ENCODE measurements at regions not wholly inside any gene's neighbourhood (a gene's known extent, or its start where the extent isn't known, plus 50 kb on each side); places are given as distances from the start of the nearest gene placed in this dataset.
A peak's percentile ranks its signal among the peaks of the same experiment; 100 is the strongest.
"Not testable (repeated sequence)": the region's sequence is repeated elsewhere in the genome, so short reads cannot be mapped to it uniquely, and the experiment has no call there.

DNA sequence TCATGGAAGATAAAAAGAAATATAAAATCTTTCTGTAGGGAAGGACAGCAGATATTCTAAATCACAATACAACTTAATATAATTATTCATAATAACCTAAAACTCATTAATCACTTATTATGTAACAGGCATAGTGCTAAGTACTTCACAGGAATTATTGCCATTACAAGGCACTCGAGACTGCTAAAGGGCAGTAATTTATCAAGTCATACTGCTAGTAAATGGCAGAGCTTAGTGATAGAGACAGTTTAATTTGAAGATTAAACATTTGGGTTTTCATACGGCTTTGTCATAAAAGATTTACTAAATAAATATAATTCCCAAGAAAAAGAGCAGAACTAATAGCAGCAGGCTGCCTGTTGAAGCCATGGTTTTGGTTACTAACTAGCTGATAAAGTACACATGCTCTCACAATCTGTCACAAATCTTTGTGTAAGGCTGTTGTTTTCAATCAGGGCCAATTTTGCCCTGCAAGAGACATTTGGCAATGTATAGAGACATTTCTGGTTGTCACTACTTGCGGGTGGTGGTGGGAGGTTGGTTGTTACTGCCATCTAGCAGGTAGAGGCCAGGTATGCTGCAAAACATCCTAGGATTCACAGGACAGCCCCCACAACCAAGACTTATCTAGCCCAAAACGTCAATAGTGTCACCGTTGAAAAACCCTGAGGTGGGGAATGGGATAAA is 233.3 kb upstream of the CACNA2D1 start:
- Histone ChIP-seq H2AFZ (ENCODE audit: low read length, unreplicated experiment) (no peak overlapping the region), H3K27ac (ENCODE audit: low read depth, low read length) (no peak overlapping the region)

DNA sequence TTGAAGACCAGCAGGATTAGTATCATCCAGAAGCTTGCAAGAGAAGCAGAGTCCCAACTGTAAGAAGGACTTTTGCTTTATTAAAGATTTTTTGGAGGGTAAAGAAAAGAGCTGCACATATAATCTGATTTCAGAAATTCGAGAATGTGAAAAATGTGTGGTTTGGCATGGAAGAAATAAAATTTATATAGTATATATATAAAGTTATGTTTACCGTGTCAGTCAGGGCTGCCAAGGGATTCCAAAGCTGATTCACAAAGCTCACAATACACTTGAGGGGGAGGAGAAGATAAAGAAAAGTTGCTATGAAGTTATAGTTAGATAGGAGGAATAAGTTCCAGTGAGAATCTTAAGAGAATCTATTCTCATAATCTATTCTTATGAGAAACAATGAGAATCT is 231.8 kb upstream of the CACNA2D1 start:
- no peak overlapping the region for H3K4me3 ChIP-seq (ENCODE audit: low read depth, low read length)
- no peaks in the 10 kb centered on the region for H3K27me3 ChIP-seq (ENCODE audit: insufficient read depth, low read length)
- H2AFZ ChIP-seq (ENCODE audit: low read length, unreplicated experiment), result no peak overlapping the region
- no peak overlapping the region for H3K27ac ChIP-seq (ENCODE audit: low read depth, low read length)
- no peaks in the 10 kb centered on the region for H3K4me1 ChIP-seq (ENCODE audit: control insufficient read depth, insufficient read depth, low read length, unreplicated experiment)
- H3K79me2 ChIP-seq (ENCODE audit: control insufficient read depth, insufficient read depth, low read length, unreplicated experiment), result no peaks in the 10 kb centered on the region
- no peaks in the 10 kb centered on the region for H3K36me3 ChIP-seq (ENCODE audit: insufficient read depth, low read length)

More for the DNA sequence above, 233.3 kb upstream of the CACNA2D1 start:
- Histone ChIP-seq H3K27me3 (ENCODE audit: insufficient read depth, low read length) (no peaks in the 10 kb centered on the region), H3K36me3 (ENCODE audit: insufficient read depth, low read length) (no peaks in the 10 kb centered on the region), H3K4me1 (ENCODE audit: control insufficient read depth, insufficient read depth, low read length, unreplicated experiment) (no peaks in the 10 kb centered on the region), H3K79me2 (ENCODE audit: control insufficient read depth, insufficient read depth, low read length, unreplicated experiment) (no peaks in the 10 kb centered on the region), H3K4me3 (ENCODE audit: low read depth, low read length) (no peak overlapping the region)

DNA sequence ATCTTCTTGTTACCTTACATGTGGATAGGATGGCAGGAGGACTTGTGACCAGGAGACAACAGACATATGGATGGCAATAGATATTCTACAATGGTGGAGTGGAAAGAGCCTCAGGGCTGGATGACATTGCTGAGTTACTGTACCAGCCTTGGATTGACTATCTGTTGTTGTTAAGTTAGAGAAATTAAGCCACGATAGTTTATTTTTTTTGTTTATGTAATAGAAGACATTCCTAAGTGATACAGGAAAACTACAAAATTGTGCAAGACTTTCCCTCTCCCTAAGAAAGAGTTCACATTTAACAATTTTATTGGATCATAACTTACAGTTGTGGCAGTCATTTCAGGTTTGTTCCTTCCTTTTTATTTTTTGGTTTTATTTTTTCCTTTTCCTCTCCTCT is 230.7 kb upstream of the CACNA2D1 start:
- H2AFZ ChIP-seq (ENCODE audit: low read length, unreplicated experiment), result no peak overlapping the region

DNA sequence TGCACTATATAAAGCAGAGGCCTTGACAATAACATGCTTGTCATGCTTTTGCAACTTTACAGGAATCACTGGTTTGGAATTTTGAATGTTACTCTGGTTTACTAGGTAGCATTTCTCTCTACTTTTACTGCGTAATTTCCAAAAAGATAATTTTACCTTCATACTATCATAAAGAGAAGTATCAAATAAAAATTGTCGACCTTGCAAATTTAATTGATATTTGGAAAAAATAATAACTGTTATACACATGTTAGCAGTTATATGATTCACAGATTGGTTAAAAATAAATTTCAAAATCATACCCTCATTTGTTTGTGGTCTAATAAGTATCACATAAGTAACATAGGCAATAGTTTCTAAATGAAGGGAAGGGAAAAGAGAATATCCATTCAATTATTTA is 228.5 kb upstream of the CACNA2D1 start:
- no peak overlapping the region for H3K4me3 ChIP-seq (ENCODE audit: low read depth, low read length)
- H3K36me3 ChIP-seq (ENCODE audit: insufficient read depth, low read length), result no peaks in the 10 kb centered on the region
- no peaks in the 10 kb centered on the region for H3K27me3 ChIP-seq (ENCODE audit: insufficient read depth, low read length)
- H3K4me1 ChIP-seq (ENCODE audit: control insufficient read depth, insufficient read depth, low read length, unreplicated experiment), result no peaks in the 10 kb centered on the region
- no peak overlapping the region for H2AFZ ChIP-seq (ENCODE audit: low read length, unreplicated experiment)
- H3K27ac ChIP-seq (ENCODE audit: low read depth, low read length), result no peak overlapping the region
- H3K79me2 ChIP-seq (ENCODE audit: control insufficient read depth, insufficient read depth, low read length, unreplicated experiment), result no peaks in the 10 kb centered on the region

More for the DNA sequence above, 230.7 kb upstream of the CACNA2D1 start:
- Histone ChIP-seq H3K27ac (ENCODE audit: low read depth, low read length) (no peak overlapping the region), H3K4me1 (ENCODE audit: control insufficient read depth, insufficient read depth, low read length, unreplicated experiment) (no peaks in the 10 kb centered on the region), H3K79me2 (ENCODE audit: control insufficient read depth, insufficient read depth, low read length, unreplicated experiment) (no peaks in the 10 kb centered on the region), H3K27me3 (ENCODE audit: insufficient read depth, low read length) (no peaks in the 10 kb centered on the region), H3K4me3 (ENCODE audit: low read depth, low read length) (no peak overlapping the region), H3K36me3 (ENCODE audit: insufficient read depth, low read length) (no peaks in the 10 kb centered on the region)

GRCh38 chr7:82669141-82669540 is 225.6 kb upstream of the CACNA2D1 start:
- no peak overlapping the region for H3K4me3 ChIP-seq (ENCODE audit: low read depth, low read length)
- H3K36me3 ChIP-seq (ENCODE audit: insufficient read depth, low read length), result no peaks in the 10 kb centered on the region
- H3K27ac ChIP-seq (ENCODE audit: low read depth, low read length), result no peak overlapping the region
- no peak overlapping the region for H2AFZ ChIP-seq (ENCODE audit: low read length, unreplicated experiment)
- H3K79me2 ChIP-seq (ENCODE audit: control insufficient read depth, insufficient read depth, low read length, unreplicated experiment), result no peaks in the 10 kb centered on the region
- no peaks in the 10 kb centered on the region for H3K27me3 ChIP-seq (ENCODE audit: insufficient read depth, low read length)
- no peaks in the 10 kb centered on the region for H3K4me1 ChIP-seq (ENCODE audit: control insufficient read depth, insufficient read depth, low read length, unreplicated experiment)

GRCh38 chr7:82668676-82669075 is 225.1 kb upstream of the CACNA2D1 start:
- Histone ChIP-seq H3K27ac (ENCODE audit: low read depth, low read length) (no peak overlapping the region), H2AFZ (ENCODE audit: low read length, unreplicated experiment) (no peak overlapping the region), H3K79me2 (ENCODE audit: control insufficient read depth, insufficient read depth, low read length, unreplicated experiment) (no peaks in the 10 kb centered on the region), H3K4me3 (ENCODE audit: low read depth, low read length) (no peak overlapping the region), H3K27me3 (ENCODE audit: insufficient read depth, low read length) (no peaks in the 10 kb centered on the region), H3K36me3 (ENCODE audit: insufficient read depth, low read length) (no peaks in the 10 kb centered on the region), H3K4me1 (ENCODE audit: control insufficient read depth, insufficient read depth, low read length, unreplicated experiment) (no peaks in the 10 kb centered on the region)

DNA sequence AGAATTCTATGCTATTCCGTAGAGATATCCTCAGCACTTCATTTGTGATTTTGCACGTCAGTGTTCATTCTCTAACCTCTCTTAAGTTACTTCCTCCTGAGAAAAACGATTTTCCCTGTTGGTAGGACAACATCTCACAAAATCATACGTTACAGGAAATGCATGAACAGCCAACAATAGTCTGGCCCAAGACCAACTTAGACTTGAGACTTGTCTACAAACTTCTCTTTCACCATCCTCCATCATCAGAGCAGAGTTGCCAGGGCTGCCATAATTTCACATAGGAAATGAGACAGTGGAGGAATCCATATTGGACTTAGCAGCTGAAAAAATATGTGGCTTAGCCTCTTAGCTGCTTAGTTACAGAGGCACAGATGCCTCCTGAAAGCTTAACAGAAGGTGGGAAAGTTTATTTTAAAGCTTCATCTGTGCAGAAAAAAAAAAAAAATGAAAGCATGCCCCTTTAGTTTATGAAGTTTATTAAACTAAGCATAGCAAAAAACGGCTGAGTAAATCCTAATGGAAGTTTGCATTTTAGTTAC is 222.5 kb upstream of the CACNA2D1 start:
- Histone ChIP-seq H3K27me3 (ENCODE audit: insufficient read depth, low read length) (no peaks in the 10 kb centered on the region), H2AFZ (ENCODE audit: low read length, unreplicated experiment) (no peak overlapping the region), H3K4me3 (ENCODE audit: low read depth, low read length) (no peak overlapping the region), H3K79me2 (ENCODE audit: control insufficient read depth, insufficient read depth, low read length, unreplicated experiment) (no peaks in the 10 kb centered on the region), H3K4me1 (ENCODE audit: control insufficient read depth, insufficient read depth, low read length, unreplicated experiment) (no peaks in the 10 kb centered on the region), H3K27ac (ENCODE audit: low read depth, low read length) (no peak overlapping the region), H3K36me3 (ENCODE audit: insufficient read depth, low read length) (no peaks in the 10 kb centered on the region)

DNA sequence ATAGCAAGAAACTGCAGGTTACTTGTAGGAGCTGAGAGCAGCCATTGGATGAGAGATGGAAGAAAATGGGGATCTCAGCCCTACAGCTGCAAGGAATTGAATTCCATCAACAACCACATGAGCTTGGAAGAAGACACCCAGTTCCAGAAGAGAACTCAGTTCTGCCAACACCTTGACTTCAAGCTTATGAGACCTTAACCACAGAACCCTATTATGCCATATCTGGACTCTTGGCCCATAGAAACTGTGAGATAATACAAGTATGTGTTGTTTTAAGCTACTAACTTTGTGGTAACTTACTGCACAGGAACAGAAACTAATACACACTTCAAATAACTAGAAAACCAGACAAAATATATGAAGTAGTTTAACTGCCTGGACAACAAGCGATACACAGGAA is 212.4 kb upstream of the CACNA2D1 start:
- Histone ChIP-seq H3K4me3 (ENCODE audit: low read depth, low read length) (no peak overlapping the region), H3K27ac (ENCODE audit: low read depth, low read length) (no peak overlapping the region), H3K36me3 (ENCODE audit: insufficient read depth, low read length) (no peaks in the 10 kb centered on the region), H3K79me2 (ENCODE audit: control insufficient read depth, insufficient read depth, low read length, unreplicated experiment) (no peaks in the 10 kb centered on the region), H3K27me3 (ENCODE audit: insufficient read depth, low read length) (no peaks in the 10 kb centered on the region), H2AFZ (ENCODE audit: low read length, unreplicated experiment) (no peak overlapping the region), H3K4me1 (ENCODE audit: control insufficient read depth, insufficient read depth, low read length, unreplicated experiment) (no peaks in the 10 kb centered on the region)

GRCh38 chr7:82650095-82650494 is 206.5 kb upstream of the CACNA2D1 start:
- not testable (repeated sequence) for H2AFZ ChIP-seq (ENCODE audit: low read length, unreplicated experiment); H3K4me1 ChIP-seq (ENCODE audit: control insufficient read depth, insufficient read depth, low read length, unreplicated experiment); H3K36me3 ChIP-seq (ENCODE audit: insufficient read depth, low read length); H3K27me3 ChIP-seq (ENCODE audit: insufficient read depth, low read length); H3K4me3 ChIP-seq (ENCODE audit: low read depth, low read length); H3K27ac ChIP-seq (ENCODE audit: low read depth, low read length); H3K79me2 ChIP-seq (ENCODE audit: control insufficient read depth, insufficient read depth, low read length, unreplicated experiment)

DNA sequence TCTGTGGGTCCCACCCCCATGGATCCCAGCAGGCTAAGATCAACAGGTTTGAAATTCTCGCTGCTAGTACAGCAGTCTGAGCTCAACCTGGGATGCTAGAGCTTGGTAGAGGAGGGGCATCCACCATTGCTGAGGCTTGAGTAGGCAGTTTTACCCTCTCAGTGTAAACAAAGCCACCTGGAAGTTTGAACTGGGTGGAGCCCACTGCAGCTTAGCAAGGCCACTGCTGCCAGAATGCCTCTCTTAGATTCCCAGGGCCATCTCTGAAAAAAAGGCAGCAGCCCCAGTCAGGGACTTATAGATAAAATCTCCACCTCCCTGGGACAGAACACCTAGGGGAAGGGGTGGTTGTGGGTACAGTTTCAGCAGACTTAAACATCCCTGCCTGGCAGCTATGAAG is 190.0 kb upstream of the CACNA2D1 start:
- no peak overlapping the region for H3K4me3 ChIP-seq (ENCODE audit: low read depth, low read length)
- H3K4me1 ChIP-seq (ENCODE audit: control insufficient read depth, insufficient read depth, low read length, unreplicated experiment), result no peaks in the 10 kb centered on the region
- no peaks in the 10 kb centered on the region for H3K79me2 ChIP-seq (ENCODE audit: control insufficient read depth, insufficient read depth, low read length, unreplicated experiment)
- H2AFZ ChIP-seq (ENCODE audit: low read length, unreplicated experiment), result no peak overlapping the region
- H3K27me3 ChIP-seq (ENCODE audit: insufficient read depth, low read length), result no peaks in the 10 kb centered on the region
- H3K36me3 ChIP-seq (ENCODE audit: insufficient read depth, low read length), result no peaks in the 10 kb centered on the region
- H3K27ac ChIP-seq (ENCODE audit: low read depth, low read length), result no peak overlapping the region

- H3K4me3 ChIP-seq (ENCODE audit: low read depth, low read length), result no peak overlapping the region
- H3K27ac ChIP-seq (ENCODE audit: low read depth, low read length), result no peak overlapping the region
- H3K79me2 ChIP-seq (ENCODE audit: control insufficient read depth, insufficient read depth, low read length, unreplicated experiment), result no peaks in the 10 kb centered on the region
- H3K36me3 ChIP-seq (ENCODE audit: insufficient read depth, low read length), result no peaks in the 10 kb centered on the region
- H3K27me3 ChIP-seq (ENCODE audit: insufficient read depth, low read length), result no peaks in the 10 kb centered on the region
- peak overlapping the region; percentile 21 for H2AFZ ChIP-seq (ENCODE audit: low read length, unreplicated experiment)
- no peaks in the 10 kb centered on the region for H3K4me1 ChIP-seq (ENCODE audit: control insufficient read depth, insufficient read depth, low read length, unreplicated experiment)
Observed at GRCh38 chr7:82631998-82632397, 188.4 kb upstream of the CACNA2D1 start.

All from ACC112 (cell line).